ENCODE measurements at regions not wholly inside any gene's neighbourhood (a gene's known extent, or its start where the extent isn't known, plus 50 kb on each side); places are given as distances from the start of the nearest gene placed in this dataset.

- TF ChIP-seq CTCF (IDR thresholded peaks at IDR 0.05; ENCODE audit: low read depth, low read length), result peak; percentile 50
- no peak for TF ChIP-seq EZH2phosphoT487 (IDR thresholded peaks at IDR 0.05; ENCODE audit: low read depth)
Observed at GRCh38 chr7:54839575-54840213, 80.7 kb upstream of the SEC61G start.
